ENCODE measurements at regions not wholly inside any gene's neighbourhood (a gene's known extent, or its start where the extent isn't known, plus 50 kb on each side); places are given as distances from the start of the nearest gene placed in this dataset.
A peak's percentile ranks its signal among the peaks of the same experiment; 100 is the strongest.
"Not testable (repeated sequence)": the region's sequence is repeated elsewhere in the genome, so short reads cannot be mapped to it uniquely, and the experiment has no call there.

- no peak for DNase-seq
Observed at GRCh38 chr2:234181121-234181520, 130.6 kb downstream of the SPP2 start.

- no peak for DNase-seq
Observed at GRCh38 chr2:234179031-234179363, 128.5 kb downstream of the SPP2 start.

GRCh38 chr2:234178330-234179030 lies 128.0 kb downstream of the SPP2 start:
- no peak for DNase-seq

DNA sequence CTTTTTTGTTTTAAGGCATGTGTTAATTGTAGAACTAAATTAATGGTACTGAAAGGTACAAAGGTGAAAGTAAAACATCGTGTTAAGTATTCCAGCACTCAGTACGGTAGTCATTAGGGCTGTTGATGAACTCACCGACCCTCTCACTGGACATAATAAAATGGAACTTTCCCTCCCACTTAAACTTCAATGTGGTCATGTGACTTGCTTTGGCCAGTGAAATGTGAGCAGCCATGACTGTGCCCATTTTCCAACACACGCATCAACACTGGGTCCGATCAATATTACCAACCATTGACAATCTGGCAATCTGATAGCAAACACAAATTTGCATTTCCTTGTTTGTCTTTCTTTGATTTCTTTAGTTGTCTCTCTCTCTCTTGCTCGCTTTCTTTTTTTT lies 125.1 kb downstream of the SPP2 start:
- DNase-seq = no peak

- no peak for DNase-seq
Observed at GRCh38 chr2:234174742-234175141, 124.2 kb downstream of the SPP2 start.

DNA sequence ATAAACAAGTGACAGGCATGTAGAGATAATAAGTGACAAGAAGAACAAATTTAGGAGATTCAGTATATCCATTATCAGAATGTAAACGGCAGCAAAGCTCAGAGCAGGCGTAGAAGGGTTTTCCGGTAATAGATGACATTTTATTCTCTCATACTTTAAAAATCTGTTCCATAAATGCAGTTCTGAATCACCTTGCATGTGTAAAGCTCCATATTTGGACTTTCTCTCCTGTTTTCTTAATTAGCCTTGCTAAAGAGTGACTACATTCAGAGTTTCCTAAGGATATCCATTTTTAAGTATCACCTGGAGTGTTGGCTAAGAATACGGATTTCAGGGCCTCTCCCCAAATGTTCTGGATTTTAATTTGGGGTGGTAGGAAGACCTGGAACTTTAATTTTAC lies 122.0 kb downstream of the SPP2 start:
- no peak for DNase-seq

DNA sequence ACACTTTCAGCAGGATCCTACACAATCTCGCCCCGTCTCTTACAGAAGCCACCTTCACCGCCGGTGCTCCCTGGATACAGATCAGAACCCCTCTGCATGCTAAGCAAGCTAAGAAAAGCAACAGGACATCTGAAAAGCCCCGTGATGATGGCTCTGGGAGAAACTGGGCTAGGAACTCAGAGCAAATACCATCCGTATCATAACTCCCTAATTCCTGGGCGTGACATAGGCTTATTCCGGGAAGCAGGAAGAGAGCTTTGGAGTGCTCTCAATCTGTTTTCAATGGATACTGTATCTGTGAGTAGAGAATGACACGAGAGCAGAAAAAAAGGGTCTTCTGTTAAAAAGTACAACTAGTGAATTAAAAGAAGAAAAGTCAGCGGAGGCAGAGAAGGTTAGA lies 121.6 kb downstream of the SPP2 start:
- DNase-seq = no peak

DNA sequence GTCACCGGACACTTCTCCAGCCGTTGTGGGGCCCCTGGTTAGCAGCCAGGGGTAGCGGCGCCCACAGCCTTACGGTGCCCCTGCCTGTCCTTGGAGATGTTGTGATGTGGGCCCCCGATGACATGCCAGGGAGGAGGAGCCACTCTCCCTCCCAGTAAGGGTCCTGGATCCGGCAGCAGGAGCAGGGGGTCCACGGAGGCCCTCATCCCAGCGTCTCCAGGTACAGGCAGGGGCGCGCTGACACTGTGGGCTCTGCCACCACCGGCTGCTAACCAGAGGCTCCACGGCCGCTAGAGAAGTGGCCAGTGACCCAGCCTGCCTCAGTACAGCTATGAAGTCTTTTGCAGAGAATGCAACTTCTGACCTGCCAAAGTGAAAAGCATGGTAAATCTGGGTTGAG lies 121.2 kb downstream of the SPP2 start:
- DNase-seq = no peak

- DNase-seq = no peak
Observed at GRCh38 chr2:234169674-234170073, 119.2 kb downstream of the SPP2 start.

GRCh38 chr2:234168605-234169570 lies 118.4 kb downstream of the SPP2 start:
- not testable (repeated sequence) for DNase-seq

- no peak for DNase-seq
Observed at GRCh38 chr2:234166531-234166930, 116.0 kb downstream of the SPP2 start.

- no peak for DNase-seq
Observed at GRCh38 chr2:234165421-234165820, 114.9 kb downstream of the SPP2 start.

DNA sequence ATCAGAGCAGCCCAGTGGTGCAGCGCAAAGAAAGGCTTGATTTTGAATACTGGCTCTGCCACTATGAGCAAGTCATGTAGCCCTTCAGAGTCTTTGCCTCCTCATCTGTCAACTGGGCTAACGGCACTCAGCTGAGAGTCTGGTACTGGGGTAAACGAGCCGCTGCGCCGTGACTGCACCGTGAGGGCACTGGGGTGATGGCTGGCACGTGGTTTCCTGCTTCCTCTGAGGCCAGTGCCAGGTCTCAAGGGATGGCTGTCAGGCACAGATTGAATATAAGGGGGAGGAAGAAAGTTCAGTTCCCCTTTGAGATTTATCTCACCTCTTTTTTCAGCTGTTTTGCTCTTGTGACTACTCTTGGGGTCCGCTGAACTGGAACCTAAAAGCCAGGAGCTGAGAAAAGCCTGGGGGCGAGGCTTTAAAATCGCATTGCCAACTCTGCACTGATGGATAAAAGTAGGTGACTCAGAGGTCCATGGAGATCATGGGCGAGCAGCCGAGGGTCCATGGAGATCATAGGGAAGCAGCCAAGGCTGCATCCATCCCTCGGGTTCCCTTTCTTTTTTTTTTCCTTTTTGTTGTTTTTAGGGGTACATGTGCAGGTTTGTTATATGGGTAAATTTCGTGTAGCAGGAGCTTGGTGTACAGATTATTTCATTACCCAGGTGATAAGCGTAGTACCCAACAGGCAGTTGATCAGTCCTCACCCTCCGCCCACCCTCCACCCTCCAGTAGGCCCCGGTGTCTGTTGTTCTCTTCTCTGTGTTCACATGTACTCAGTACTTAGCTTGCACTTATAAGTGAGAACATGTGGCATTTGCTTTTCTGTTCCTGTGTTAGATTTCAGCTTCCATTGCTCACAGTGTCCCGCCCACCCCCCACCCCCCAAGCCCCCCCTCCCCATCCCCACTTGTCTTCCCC lies 114.3 kb downstream of the SPP2 start:
- peak; percentile 58 for DNase-seq

DNA sequence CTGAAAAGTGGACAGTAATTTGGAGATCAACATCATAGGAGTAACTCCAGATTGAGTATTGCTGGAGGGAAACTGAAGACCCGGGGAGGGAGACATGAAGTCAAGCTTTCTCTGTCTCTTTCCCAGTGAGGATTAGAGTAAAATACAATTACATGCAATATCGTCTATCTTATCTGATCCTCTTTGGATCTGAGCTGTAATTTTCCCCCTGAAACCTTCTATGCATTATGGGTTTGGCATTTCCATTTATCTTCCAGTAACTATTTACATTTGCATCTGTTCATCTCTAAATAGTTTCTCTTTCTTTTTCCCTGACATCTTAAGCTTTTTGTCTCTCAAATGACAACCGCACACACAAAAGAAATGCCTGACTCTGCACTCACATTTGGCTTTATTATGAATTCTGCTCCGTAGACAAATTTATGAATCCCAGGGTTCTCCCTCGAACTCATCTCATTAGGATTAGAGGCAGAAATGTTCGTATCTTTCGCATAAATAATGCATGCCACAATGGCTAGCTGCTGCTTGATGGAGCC lies 113.1 kb downstream of the SPP2 start:
- DNase-seq = no peak

DNA sequence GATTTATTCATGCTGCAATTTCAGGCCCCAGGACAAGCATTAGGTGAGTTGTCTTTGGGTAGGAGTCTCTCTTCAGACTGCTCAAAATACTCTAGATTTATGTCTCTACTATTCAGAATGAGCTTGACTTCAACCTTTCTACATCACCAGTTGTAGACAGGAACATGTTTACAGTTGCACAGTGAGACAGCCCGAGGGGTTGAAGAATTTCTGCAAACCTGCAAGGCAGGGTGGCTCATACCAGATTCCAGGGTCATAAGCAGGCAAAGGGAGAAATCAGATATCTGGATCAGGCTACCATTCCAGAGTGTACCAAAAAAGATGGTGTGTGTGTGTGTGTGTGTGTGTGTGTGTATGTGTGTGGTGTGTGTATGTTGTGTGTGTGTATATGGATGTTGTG lies 112.4 kb downstream of the SPP2 start:
- no peak for DNase-seq

- DNase-seq = no peak
Observed at GRCh38 chr2:234161932-234162331, 111.4 kb downstream of the SPP2 start.

DNA sequence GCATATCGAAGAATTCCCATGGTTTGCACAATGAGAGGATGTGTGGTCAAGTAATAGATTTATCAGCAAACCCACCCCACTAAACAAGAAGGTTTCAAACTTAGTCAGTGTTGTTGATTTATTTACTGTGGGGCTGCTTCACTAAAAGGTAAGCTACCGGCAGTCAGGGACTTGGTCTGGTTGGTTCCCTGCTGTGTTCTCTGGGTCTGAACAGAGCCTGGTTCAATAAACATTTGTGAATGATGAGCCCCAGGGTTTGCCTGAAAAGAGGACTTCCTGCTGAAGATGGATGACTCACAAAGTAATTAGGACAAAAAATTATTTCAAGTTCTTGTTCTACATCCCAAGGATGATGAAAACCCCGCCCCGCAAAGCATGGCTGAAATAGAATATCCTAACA lies 108.3 kb downstream of the SPP2 start:
- no peak for DNase-seq

GRCh38 chr2:234157817-234158588 lies 107.5 kb downstream of the SPP2 start:
- no peak for DNase-seq

GRCh38 chr2:234156326-234156725 lies 105.8 kb downstream of the SPP2 start:
- no peak for DNase-seq

GRCh38 chr2:234152835-234153234 lies 102.3 kb downstream of the SPP2 start:
- not testable (repeated sequence) for DNase-seq

DNA sequence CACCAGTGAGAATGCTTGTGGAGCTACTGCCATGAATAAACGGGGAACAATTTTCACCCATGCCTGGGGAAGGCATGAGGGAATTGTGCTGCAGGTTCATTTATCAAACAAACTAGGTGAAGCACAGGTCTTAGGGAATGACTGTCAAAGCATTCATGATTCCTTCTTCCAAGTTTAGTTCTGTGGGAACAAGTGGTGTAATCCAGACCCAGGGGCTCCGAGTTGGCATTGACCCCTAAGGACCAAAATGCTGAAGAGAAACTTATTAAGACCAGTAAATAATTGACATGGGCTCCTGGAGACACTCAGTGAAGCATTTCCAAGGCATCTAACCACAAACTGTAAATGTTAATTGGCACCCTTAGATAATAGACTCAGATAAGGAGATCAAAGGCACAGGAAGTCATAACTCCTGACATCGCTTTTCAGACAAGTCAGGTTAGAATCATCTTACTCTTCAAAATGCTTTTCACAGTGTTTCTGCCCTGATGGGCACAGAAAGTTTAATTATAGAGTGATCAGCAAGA lies 96.9 kb downstream of the SPP2 start:
- peak; percentile 73 for DNase-seq

All from CD4-positive, alpha-beta T cell treated with Interleukin-21 for 1 hour (primary cell).